GM23248 (cell line): ENCODE measurements at regions not wholly inside any gene's neighbourhood (a gene's known extent, or its start where the extent isn't known, plus 50 kb on each side); places are given as distances from the start of the nearest gene placed in this dataset.

ENCODE experiments used
- EZH2 ChIP-seq: fragments of 200-600 bp; sonication (generic); IDR thresholded peaks from 2 replicates; pipeline ENCODE4 v1.6.1; 2018; ENCODE audit warnings: antibody characterized with exemption, mild to moderate bottlenecking; ENCODE audit not compliant: insufficient read depth, poor library complexity, severe bottlenecking
- EZH2phosphoT487 ChIP-seq: fragments of 200-600 bp; sonication (generic); IDR thresholded peaks from 2 replicates; pipeline ENCODE4 v1.6.1; 2018; ENCODE audit warnings: antibody characterized with exemption, moderate library complexity, mild to moderate bottlenecking, low read depth; ENCODE audit not compliant: insufficient read depth

GRCh38 chr11:96696731-96697130, 306.9 kb downstream of the JRKL start:
- TF ChIP-seq EZH2phosphoT487 (no peak), EZH2 (no peak)
